Neutrophil (primary cell): ENCODE measurements at regions not wholly inside any gene's neighbourhood (a gene's known extent, or its start where the extent isn't known, plus 50 kb on each side); places are given as distances from the start of the nearest gene placed in this dataset.

Experiments used
- H3K27ac ChIP-seq: fragments of 200-600 bp; sonication (generic); 2 replicates; pipeline ENCODE4 v1.5.1; 2016; ENCODE audit warnings: mild to moderate bottlenecking, moderate library complexity
- H3K27me3 ChIP-seq: fragments of 200-600 bp; sonication (generic); 2 replicates; pipeline ENCODE4 v1.6.0; 2016; ENCODE audit warnings: mild to moderate bottlenecking
- H3K36me3 ChIP-seq: fragments of 200-600 bp; sonication (generic); 2 replicates; pipeline ENCODE4 v1.5.1; 2017
- H3K4me1 ChIP-seq, 2 experiments: fragments of 200-600 bp in 1 of 2; sonication (generic) in 1 of 2; 1 replicate in 1 of 2; 2 replicates in 1 of 2; pipeline versions ENCODE4 v1.5.1 to v1.6.1; 2013 to 2016; ENCODE audit warnings: low read depth in 1 of 2, low read length in 1 of 2, mild to moderate bottlenecking in 1 of 2, moderate library complexity in 1 of 2; ENCODE audit not compliant: control insufficient read depth in 1 of 2, insufficient read depth in 1 of 2
- H3K4me3 ChIP-seq, 2 experiments: fragments of 200-600 bp in 1 of 2; sonication (generic) in 1 of 2; 1 replicate in 1 of 2; 2 replicates in 1 of 2; pipeline ENCODE4 v1.5.1; 2013 to 2016; ENCODE audit warnings: low read depth in 1 of 2, low read length in 1 of 2, mild to moderate bottlenecking in 1 of 2, moderate library complexity in 1 of 2
- H3K9me3 ChIP-seq: fragments of 200-600 bp; sonication (generic); 2 replicates; pipeline ENCODE4 v1.5.1; 2016
- CTCF ChIP-seq: fragments of 200-600 bp; sonication (generic); IDR thresholded peaks from 2 replicates; pipeline ENCODE4 v1.5.1; 2016; ENCODE audit warnings: antibody characterized with exemption

- Histone ChIP-seq H3K27ac (peak overlapping the region; percentile 18), H3K4me3 (no peak overlapping the region), H3K4me1 (no peaks in the 10 kb centered on the region), H3K9me3 (no peaks in the 10 kb centered on the region), H3K27me3 (no peaks in the 10 kb centered on the region), H3K36me3 (no peaks in the 10 kb centered on the region)
- no peak for TF ChIP-seq CTCF
Observed at GRCh38 chrX:4240541-4241194, 527.2 kb upstream of the PRKX start.

GRCh38 chrX:4239650-4240540 lies 526.4 kb upstream of the PRKX start:
- H3K27ac ChIP-seq: no peak overlapping the region
- no peaks in the 10 kb centered on the region for H3K9me3 ChIP-seq
- H3K4me3 ChIP-seq: no peak overlapping the region
- H3K36me3 ChIP-seq: no peaks in the 10 kb centered on the region
- no peak for TF ChIP-seq CTCF
- H3K27me3 ChIP-seq: no peaks in the 10 kb centered on the region
- H3K4me1 ChIP-seq: no peaks in the 10 kb centered on the region

GRCh38 chrX:4238916-4239315 lies 525.5 kb upstream of the PRKX start:
- Histone ChIP-seq H3K4me3 (no peak overlapping the region), H3K27me3 (no peaks in the 10 kb centered on the region), H3K4me1 (no peaks in the 10 kb centered on the region), H3K9me3 (no peaks in the 10 kb centered on the region), H3K27ac (no peak overlapping the region), H3K36me3 (no peaks in the 10 kb centered on the region)
- TF ChIP-seq CTCF: no peak

GRCh38 chrX:4225086-4225485 lies 511.6 kb upstream of the PRKX start:
- H3K4me3 ChIP-seq: no peak overlapping the region
- no peaks in the 10 kb centered on the region for H3K27me3 ChIP-seq
- H3K36me3 ChIP-seq: no peaks in the 10 kb centered on the region
- no peak for TF ChIP-seq CTCF
- no peak overlapping the region for H3K27ac ChIP-seq
- no peaks in the 10 kb centered on the region for H3K4me1 ChIP-seq
- H3K9me3 ChIP-seq: no peaks in the 10 kb centered on the region

GRCh38 chrX:4206941-4207340 lies 493.5 kb upstream of the PRKX start:
- Histone ChIP-seq H3K36me3 (no peaks in the 10 kb centered on the region), H3K27ac (no peak overlapping the region), H3K4me3 (no peak overlapping the region), H3K9me3 (no peaks in the 10 kb centered on the region), H3K27me3 (no peaks in the 10 kb centered on the region), H3K4me1 (no peaks in the 10 kb centered on the region)
- TF ChIP-seq CTCF: no peak
